Activated naive CD8-positive, alpha-beta T cell treated with anti-CD3 and anti-CD28 coated beads, Interleukin-2, amount 50 U/mL, for 24 hours (primary cell): ENCODE measurements at regions not wholly inside any gene's neighbourhood (a gene's known extent, or its start where the extent isn't known, plus 50 kb on each side); places are given as distances from the start of the nearest gene placed in this dataset.
"Not testable (repeated sequence)": the region's sequence is repeated elsewhere in the genome, so short reads cannot be mapped to it uniquely, and the experiment has no call there.

Source experiments
- ATAC-seq: fragments of 150-1000 bp; cut with Tn5 transposase; one replicate; pipeline ENCODE4 v1.10.0; 2021
- DNase-seq: peaks from one replicate; pipeline ENCODE4 v3.0.0; 2021
- H3K27ac Mint-ChIP-seq: one replicate; pipeline ENCODE4 v1.8.0; 2021; ENCODE audit warnings: mild to moderate bottlenecking, mixed read lengths
- H3K27me3 Mint-ChIP-seq: one replicate; pipeline ENCODE4 v1.8.0; 2021; ENCODE audit warnings: mixed read lengths
- H3K36me3 Mint-ChIP-seq: one replicate; pipeline ENCODE4 v1.8.0; 2021; ENCODE audit warnings: low read depth, mixed read lengths
- H3K4me1 Mint-ChIP-seq: one replicate; pipeline ENCODE4 v1.8.0; 2021; ENCODE audit warnings: mixed read lengths
- H3K4me3 Mint-ChIP-seq: one replicate; pipeline ENCODE4 v1.8.0; 2021; ENCODE audit warnings: mild to moderate bottlenecking, moderate library complexity, mixed read lengths
- H3K9me3 Mint-ChIP-seq: one replicate; pipeline ENCODE4 v1.8.0; 2021; ENCODE audit warnings: mixed read lengths

DNA sequence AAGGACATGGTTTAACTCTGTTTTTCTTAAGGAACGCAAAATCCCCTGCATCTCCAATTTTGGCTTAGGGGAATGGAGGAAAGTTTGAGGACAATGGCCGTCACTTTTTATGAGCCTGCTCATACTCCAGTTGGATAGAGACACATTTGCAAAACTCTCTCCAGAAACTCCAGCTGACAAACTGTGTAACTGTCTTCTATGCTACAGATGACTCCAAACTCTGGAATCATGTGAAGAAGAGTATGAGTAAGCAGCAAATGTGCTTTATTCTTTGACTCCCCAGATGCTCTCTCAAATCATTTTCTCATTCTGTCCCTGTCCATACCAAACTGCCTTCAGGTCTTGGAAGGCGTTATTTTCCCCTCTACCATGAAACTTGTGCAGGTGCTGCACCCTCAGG, 226.5 kb upstream of the GPR149 start:
- Mint-ChIP-seq H3K4me1 (no peaks in the 10 kb centered on the region), H3K36me3 (no peaks in the 10 kb centered on the region), H3K9me3 (peaks cover 5% of the 10 kb centered on the region), H3K4me3 (no peak overlapping the region), H3K27ac (no peak overlapping the region), H3K27me3 (no peaks in the 10 kb centered on the region)
- ATAC-seq, result no peak
- no peak for DNase-seq

DNA sequence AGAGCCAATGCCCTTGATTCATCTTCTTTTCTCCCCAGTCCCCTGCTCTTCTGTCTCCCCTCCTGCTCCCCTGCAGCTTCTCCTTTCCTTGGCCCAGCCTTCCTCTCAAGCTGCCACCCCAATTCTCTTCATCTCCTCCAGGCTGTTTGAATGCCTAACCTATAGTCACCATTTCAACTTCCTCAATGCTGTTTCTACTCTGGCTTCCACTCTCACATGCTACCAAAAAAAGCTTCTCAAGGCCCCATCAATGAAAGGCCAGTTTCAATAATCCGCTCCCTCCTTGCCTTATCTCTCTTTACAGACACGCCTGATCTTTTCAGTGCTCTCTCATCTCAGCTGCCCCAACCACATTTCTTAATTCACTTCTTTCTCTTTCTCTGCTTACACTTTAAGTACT, 212.2 kb upstream of the GPR149 start:
- Mint-ChIP-seq H3K4me1 (no peaks in the 10 kb centered on the region), H3K36me3 (no peaks in the 10 kb centered on the region), H3K4me3 (no peak overlapping the region), H3K9me3 (peaks cover 4% of the 10 kb centered on the region), H3K27me3 (no peaks in the 10 kb centered on the region), H3K27ac (no peak overlapping the region)
- no peak for DNase-seq
- no peak for ATAC-seq

DNA sequence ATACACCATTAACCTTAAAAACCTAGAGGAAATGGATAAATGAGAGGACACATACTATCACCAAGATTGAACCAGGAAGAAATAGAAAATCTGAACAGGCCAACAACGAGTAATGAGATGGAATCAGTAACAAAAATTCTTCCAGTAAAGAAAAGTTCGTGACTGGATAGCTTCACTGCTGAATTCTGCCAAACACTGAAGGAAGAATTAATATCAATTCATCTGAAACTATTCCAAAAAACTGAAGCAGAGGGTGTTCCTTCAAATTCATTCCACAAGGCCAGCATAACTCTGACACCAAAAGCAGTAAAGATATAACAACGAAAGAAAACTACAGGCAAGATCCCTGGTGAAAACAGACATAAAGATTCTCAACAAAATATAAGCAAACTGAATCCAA, 195.8 kb upstream of the GPR149 start:
- H3K36me3 Mint-ChIP-seq, result no peaks in the 10 kb centered on the region
- H3K9me3 Mint-ChIP-seq, result peaks cover 12% of the 10 kb centered on the region
- no peaks in the 10 kb centered on the region for H3K4me1 Mint-ChIP-seq
- ATAC-seq (no peak), DNase-seq (no peak)
- H3K4me3 Mint-ChIP-seq, result no peak overlapping the region
- H3K27ac Mint-ChIP-seq, result no peak overlapping the region
- no peaks in the 10 kb centered on the region for H3K27me3 Mint-ChIP-seq

DNA sequence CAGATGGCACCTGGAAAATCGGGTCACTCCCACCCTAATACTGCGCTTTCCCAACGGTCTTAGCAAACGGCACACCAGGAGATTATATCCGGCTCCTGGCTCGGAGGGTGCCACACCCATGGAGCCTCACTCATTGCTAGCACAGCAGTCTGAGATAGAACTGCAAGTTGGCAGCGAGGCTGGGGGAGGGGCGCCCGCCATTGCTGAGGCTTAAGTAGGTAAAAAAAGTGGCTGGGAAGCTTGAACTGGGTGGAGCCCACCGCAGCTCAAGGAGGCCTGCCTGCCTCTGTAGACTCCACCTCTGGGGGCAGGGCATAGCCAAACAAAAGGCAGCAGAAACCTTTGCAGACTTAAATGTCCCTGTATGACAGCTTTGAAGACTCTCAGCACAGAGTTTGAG, 189.6 kb upstream of the GPR149 start:
- not testable (repeated sequence) for H3K27ac Mint-ChIP-seq, H3K4me1 Mint-ChIP-seq, ATAC-seq, H3K27me3 Mint-ChIP-seq, H3K4me3 Mint-ChIP-seq, DNase-seq, H3K36me3 Mint-ChIP-seq
- peaks cover 14% of the 10 kb centered on the region for H3K9me3 Mint-ChIP-seq

DNA sequence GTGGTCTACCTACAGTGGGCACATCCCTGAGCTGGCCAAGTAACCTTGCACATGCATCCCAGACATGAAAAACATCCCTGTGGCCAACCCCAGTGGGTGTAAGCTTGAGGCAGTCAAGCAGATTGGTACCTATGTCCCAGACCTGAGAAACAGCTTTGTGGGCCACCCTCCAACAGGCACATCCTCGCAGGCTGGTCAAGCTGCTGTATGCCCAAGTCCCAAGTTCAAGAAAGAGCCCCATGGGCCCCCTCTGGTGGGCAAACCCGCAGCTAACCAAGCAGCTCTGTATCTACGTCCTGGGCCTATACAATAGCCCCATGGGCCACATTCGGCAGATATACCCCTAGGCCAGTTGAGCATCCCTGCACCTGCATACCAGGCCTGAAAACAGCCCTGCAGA, 186.3 kb upstream of the GPR149 start:
- Mint-ChIP-seq H3K9me3 (peaks cover 9% of the 10 kb centered on the region), H3K27ac (no peak overlapping the region), H3K4me1 (no peaks in the 10 kb centered on the region), H3K36me3 (no peaks in the 10 kb centered on the region), H3K27me3 (no peaks in the 10 kb centered on the region), H3K4me3 (no peak overlapping the region)
- DNase-seq (no peak), ATAC-seq (no peak)

DNA sequence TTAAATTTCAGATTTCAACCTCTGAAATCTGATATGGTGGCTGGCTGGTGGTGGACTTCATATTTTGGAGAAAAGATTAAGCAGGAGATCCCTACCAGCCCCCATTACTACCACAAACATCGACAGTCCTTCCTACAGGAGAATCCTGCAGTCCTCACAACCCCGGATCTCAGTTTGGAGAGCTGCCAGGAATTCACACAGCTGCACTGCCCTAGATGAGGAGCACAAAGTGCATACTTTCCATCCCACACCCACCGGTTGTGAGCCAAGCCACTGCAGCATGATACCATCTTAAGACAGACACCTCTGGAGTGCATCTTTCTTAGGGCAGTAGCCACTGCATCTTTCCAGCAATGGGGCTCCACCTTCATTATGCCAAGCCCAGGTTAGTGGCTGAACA, 185.5 kb upstream of the GPR149 start:
- Mint-ChIP-seq H3K27me3 (no peaks in the 10 kb centered on the region), H3K4me3 (no peak overlapping the region), H3K9me3 (peaks cover 9% of the 10 kb centered on the region), H3K36me3 (no peaks in the 10 kb centered on the region), H3K27ac (no peak overlapping the region), H3K4me1 (no peaks in the 10 kb centered on the region)
- no peak for ATAC-seq
- DNase-seq, result no peak

DNA sequence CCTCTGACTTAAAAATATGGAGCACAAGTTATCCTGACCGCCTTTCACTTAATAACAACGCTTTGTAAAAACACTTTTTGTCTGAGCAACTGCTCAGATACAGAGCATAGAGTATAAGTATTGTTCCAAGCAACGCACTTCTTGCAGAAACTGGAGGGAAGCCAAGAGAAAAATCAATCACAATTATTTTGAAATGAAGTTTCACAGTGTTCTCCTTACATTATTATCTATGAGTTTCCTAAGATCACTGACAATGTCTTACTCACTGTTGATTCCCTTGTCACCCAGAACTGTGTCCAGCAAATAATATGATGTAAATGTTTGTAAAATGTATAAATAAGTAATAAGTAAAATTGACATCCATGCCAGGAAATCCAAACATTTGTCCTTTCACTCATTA, 184.6 kb upstream of the GPR149 start:
- no peak overlapping the region for H3K4me3 Mint-ChIP-seq
- no peaks in the 10 kb centered on the region for H3K36me3 Mint-ChIP-seq
- H3K9me3 Mint-ChIP-seq, result peaks cover 9% of the 10 kb centered on the region
- no peaks in the 10 kb centered on the region for H3K4me1 Mint-ChIP-seq
- H3K27me3 Mint-ChIP-seq, result no peaks in the 10 kb centered on the region
- no peak overlapping the region for H3K27ac Mint-ChIP-seq
- no peak for ATAC-seq
- no peak for DNase-seq

DNA sequence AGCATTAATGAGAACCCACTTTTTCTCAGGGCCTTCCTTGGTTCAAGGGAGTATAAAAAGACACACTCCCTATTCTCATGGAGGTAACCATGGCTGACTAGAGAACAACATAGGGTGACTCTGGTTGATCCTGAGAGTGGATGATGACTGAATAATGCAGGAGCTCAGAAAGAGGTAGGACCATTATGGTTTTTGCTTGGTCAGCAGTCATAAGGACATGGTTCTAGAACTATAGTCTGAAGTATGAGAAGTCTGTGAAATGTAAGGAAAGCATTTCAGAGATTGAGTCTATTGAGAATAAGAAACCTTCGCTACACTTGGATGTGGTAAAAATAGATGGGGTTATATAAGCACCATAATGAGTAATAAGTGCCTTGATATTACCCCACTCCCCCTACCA, 184.1 kb upstream of the GPR149 start:
- H3K4me3 Mint-ChIP-seq, result no peak overlapping the region
- H3K4me1 Mint-ChIP-seq, result no peaks in the 10 kb centered on the region
- ATAC-seq (no peak), DNase-seq (no peak)
- H3K27me3 Mint-ChIP-seq, result no peaks in the 10 kb centered on the region
- no peaks in the 10 kb centered on the region for H3K36me3 Mint-ChIP-seq
- H3K9me3 Mint-ChIP-seq, result peaks cover 9% of the 10 kb centered on the region
- H3K27ac Mint-ChIP-seq, result no peak overlapping the region

DNA sequence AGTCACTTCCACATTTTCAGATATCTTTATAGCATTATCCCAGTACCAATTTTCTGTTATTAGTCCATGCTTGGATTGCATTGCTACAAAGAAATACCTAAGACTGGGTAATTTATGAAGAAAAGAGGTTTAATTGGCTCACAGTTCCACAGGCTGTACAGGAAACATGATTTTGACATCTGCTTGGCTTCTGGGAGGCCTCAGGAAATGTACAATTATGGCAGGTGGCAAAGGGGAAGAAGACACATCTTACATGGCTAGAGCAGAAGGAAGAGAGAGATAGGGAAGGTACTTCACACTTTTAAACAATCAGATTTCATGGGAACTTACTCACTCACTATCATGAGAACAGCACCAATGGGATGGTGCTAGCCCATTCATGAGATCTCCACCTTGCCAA, 172.3 kb upstream of the GPR149 start:
- Mint-ChIP-seq H3K4me3 (no peak overlapping the region), H3K9me3 (peaks cover 4% of the 10 kb centered on the region), H3K36me3 (no peaks in the 10 kb centered on the region), H3K4me1 (no peaks in the 10 kb centered on the region), H3K27ac (no peak overlapping the region), H3K27me3 (no peaks in the 10 kb centered on the region)
- no peak for ATAC-seq
- no peak for DNase-seq

DNA sequence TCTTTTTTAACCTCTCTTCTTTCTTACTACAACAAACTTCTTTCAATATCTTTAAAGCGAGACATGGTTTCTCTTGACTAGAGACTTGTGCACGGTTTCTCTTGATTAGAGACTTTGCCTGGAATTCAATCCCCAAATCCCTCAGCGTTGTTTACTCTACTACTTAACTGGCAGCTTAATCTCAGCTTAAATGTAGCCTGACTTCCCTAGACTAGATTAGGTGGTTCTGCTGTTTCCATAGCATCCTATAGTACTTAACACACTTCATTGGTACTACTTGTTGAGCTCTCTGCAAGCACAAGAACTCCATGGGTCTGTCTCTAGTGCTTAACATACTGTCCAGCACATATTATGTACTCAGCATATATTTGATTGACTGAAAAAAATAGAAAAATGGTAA, 168.2 kb upstream of the GPR149 start:
- H3K4me1 Mint-ChIP-seq, result no peaks in the 10 kb centered on the region
- DNase-seq, result no peak
- H3K27me3 Mint-ChIP-seq, result no peaks in the 10 kb centered on the region
- no peak for ATAC-seq
- H3K4me3 Mint-ChIP-seq, result no peak overlapping the region
- H3K9me3 Mint-ChIP-seq, result peaks cover 4% of the 10 kb centered on the region
- no peak overlapping the region for H3K27ac Mint-ChIP-seq
- no peaks in the 10 kb centered on the region for H3K36me3 Mint-ChIP-seq

DNA sequence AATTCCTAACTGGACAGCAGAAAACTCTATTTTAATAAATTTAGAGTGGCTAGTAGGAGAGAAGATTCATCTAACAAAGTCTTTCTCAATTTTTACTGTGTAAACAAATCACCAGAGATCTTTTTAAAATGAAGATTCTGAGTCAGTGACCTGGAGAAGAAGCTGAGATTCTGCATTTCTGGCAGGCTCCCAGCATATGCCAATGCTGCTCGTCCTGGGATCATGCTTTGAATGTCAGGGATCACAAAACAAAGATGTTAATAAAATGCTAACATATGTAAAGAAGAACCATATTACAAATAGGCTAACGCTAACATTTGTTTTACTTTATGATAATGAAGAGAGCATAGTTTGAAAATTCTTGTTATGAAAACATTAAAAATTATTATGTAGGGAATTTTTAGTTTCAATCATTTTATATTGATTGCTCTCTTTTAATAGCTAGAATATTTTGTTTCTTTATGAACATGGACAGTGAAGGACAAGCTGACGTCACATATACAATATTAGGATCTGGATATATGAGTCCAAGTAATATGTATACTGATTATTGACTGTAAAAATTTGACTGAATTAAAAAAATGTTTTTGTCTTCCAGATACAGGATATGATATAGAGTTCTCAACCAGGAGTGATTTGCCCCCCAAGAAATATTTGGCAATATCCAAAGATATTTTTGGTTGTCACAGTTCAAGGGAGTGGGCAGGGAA, 160.8 kb upstream of the GPR149 start:
- no peaks in the 10 kb centered on the region for H3K4me1 Mint-ChIP-seq
- no peaks in the 10 kb centered on the region for H3K27me3 Mint-ChIP-seq
- H3K4me3 Mint-ChIP-seq, result no peak overlapping the region
- no peak overlapping the region for H3K27ac Mint-ChIP-seq
- DNase-seq (no peak), ATAC-seq (no peak)
- H3K36me3 Mint-ChIP-seq, result no peaks in the 10 kb centered on the region
- H3K9me3 Mint-ChIP-seq, result no peaks in the 10 kb centered on the region

DNA sequence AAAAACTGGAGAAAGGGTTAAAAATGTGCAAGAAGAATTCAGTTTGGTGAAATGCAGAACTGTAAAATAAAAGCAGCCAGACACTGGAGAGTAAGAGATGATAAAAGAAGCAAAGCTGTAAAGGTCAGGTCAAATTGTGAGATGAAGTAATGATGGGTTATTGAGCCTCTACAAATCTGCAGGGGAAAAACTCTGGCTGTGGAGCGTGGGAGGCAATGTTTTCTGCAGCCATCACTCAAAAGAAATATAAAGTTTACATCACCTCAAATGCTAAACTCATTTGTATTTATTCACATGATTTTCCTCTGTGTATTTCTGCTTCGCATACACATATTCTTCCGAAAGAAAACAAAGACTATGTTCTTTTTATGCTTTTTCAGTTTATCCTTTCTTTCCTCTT, 158.8 kb upstream of the GPR149 start:
- Mint-ChIP-seq H3K4me3 (no peak overlapping the region), H3K4me1 (no peaks in the 10 kb centered on the region), H3K27ac (no peak overlapping the region), H3K36me3 (no peaks in the 10 kb centered on the region), H3K9me3 (no peaks in the 10 kb centered on the region), H3K27me3 (no peaks in the 10 kb centered on the region)
- no peak for DNase-seq
- no peak for ATAC-seq

DNA sequence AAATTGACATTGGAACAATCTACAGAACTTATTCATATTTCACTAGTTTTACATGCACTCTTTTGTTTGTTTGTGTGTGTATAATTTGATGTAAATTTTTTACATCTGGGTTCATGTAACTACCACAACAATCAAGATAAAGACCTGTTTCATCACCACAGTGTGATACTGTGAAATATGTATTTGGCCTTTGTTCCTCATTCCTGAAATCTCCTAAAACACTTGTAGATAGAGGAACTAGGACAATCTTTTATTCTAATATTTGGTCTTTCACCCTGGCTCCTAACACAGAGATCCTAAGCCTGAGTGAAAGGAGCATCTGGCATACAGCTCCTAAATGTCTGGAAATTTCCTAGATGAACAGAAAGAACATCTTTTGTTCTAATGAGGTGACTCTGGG, 155.0 kb upstream of the GPR149 start:
- Mint-ChIP-seq H3K27ac (no peak overlapping the region), H3K9me3 (no peaks in the 10 kb centered on the region), H3K4me3 (no peak overlapping the region), H3K27me3 (no peaks in the 10 kb centered on the region), H3K36me3 (no peaks in the 10 kb centered on the region), H3K4me1 (no peaks in the 10 kb centered on the region)
- ATAC-seq (no peak), DNase-seq (no peak)

DNA sequence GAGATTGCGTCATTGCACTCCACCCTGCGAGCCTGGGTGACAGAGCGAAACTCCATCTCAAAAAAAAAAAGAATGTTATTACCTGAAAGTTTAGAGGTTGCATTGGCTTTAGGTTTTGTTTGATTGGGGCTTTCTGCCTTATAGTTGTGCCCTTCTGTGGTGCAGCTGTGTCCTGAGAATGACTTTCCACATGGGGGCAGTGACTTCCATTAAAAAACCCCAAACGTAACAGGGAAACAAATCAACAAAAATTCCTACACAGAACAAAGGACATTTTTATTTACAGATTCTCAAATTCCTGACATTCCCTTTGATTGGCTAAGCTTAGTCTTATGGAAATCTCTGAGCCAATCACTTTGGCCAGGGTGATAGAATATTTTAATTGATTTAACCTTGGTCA, 154.1 kb upstream of the GPR149 start:
- no peak for DNase-seq

DNA sequence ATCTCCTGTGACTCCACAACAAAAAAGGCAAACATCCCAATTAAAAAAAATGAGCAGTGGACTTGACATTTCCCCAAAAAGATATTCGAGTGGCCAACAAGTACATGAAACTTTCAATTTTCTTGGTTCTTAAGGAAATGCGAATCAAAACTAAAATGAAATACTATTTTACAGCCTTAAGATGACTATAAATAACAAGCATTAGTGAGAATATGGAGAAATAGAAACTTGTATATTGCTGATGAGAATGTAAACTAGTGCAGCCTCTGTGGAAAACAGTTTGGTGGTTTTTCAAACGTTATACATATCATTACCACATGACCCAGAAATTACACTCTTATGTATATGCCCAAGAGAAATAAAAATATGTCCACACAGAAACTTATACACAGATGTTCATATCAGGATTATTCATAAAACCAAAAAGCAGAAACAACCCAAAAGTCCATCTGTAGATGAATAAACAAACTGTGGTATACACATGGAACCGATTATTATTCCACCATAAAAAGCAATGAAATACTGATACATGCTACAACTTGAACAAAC, 153.2 kb upstream of the GPR149 start:
- DNase-seq, result no peak
- H3K4me3 Mint-ChIP-seq, result no peak overlapping the region
- H3K36me3 Mint-ChIP-seq, result no peaks in the 10 kb centered on the region
- no peaks in the 10 kb centered on the region for H3K4me1 Mint-ChIP-seq
- ATAC-seq, result no peak
- H3K27me3 Mint-ChIP-seq, result no peaks in the 10 kb centered on the region
- H3K27ac Mint-ChIP-seq, result no peak overlapping the region
- peaks cover 8% of the 10 kb centered on the region for H3K9me3 Mint-ChIP-seq

More for the DNA sequence above, 154.1 kb upstream of the GPR149 start:
- Mint-ChIP-seq H3K4me1 (no peaks in the 10 kb centered on the region), H3K4me3 (no peak overlapping the region), H3K9me3 (no peaks in the 10 kb centered on the region), H3K36me3 (no peaks in the 10 kb centered on the region), H3K27me3 (no peaks in the 10 kb centered on the region), H3K27ac (no peak overlapping the region)
- no peak for ATAC-seq

DNA sequence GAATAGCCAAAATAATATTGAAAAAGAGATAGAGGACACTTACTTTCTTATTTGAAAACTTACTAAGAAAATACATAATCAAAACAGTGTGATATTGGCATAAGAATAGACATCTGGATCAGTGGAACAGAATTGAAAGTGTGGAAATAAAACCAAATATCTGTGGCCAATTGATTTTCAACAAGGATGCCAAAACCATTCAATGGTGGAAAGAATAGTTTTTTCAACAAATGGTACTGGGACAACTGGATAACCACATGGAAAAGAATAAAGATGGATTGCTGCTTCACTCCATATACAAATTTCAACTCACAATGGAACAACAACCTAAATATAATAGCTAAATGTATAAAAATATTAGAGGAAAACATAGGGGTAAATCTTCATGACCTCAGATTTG, 152.5 kb upstream of the GPR149 start:
- Mint-ChIP-seq H3K4me1 (no peaks in the 10 kb centered on the region), H3K4me3 (no peak overlapping the region), H3K27ac (no peak overlapping the region), H3K9me3 (peaks cover 8% of the 10 kb centered on the region), H3K36me3 (no peaks in the 10 kb centered on the region), H3K27me3 (no peaks in the 10 kb centered on the region)
- ATAC-seq (no peak), DNase-seq (no peak)
